AG09309 (cell line): ENCODE measurements at regions not wholly inside any gene's neighbourhood (a gene's known extent, or its start where the extent isn't known, plus 50 kb on each side); places are given as distances from the start of the nearest gene placed in this dataset.
A peak's percentile ranks its signal among the peaks of the same experiment; 100 is the strongest.

Experiments used
- DNase-seq: peaks from one replicate; pipeline ENCODE4 v3.0.0-alpha.2; 2010; ENCODE audit warnings: low read depth
- H3K4me3 ChIP-seq: 2 replicates; pipeline ENCODE4 v1.5.1; 2011; ENCODE audit warnings: mild to moderate bottlenecking, low read depth, low read length, moderate library complexity; ENCODE audit not compliant: control insufficient read depth
- CTCF ChIP-seq: IDR thresholded peaks from 2 replicates; pipeline ENCODE4 v1.5.1; 2011; ENCODE audit warnings: mild to moderate bottlenecking, low read depth, low read length, inconsistent platforms; ENCODE audit not compliant: insufficient read depth, control insufficient read depth; ENCODE audit errors: missing control alignments

GRCh38 chr15:87781959-87782625 is 474.4 kb downstream of the NTRK3 start:
- no peak for TF ChIP-seq CTCF
- H3K4me3 ChIP-seq = no peak overlapping the region
- DNase-seq = no peak

- H3K4me3 ChIP-seq = no peak overlapping the region
- no peak for TF ChIP-seq CTCF
- DNase-seq = no peak
Measured at GRCh38 chr15:87779746-87780145, 476.8 kb downstream of the NTRK3 start.

- no peak for DNase-seq
- TF ChIP-seq CTCF = no peak
Measured at GRCh38 chr15:87778358-87778757, 478.2 kb downstream of the NTRK3 start.

GRCh38 chr15:87777054-87777561 is 479.4 kb downstream of the NTRK3 start:
- peak; percentile 85 for DNase-seq
- no peak for TF ChIP-seq CTCF
- H3K4me3 ChIP-seq = no peak overlapping the region

More at GRCh38 chr15:87778358-87778757, 478.2 kb downstream of the NTRK3 start:
- no peak overlapping the region for H3K4me3 ChIP-seq

- no peak overlapping the region for H3K4me3 ChIP-seq
- TF ChIP-seq CTCF = no peak
- no peak for DNase-seq
Measured at GRCh38 chr15:87767516-87767915, 489.0 kb downstream of the NTRK3 start.

GRCh38 chr15:87764461-87765240 is 491.9 kb downstream of the NTRK3 start:
- no peak overlapping the region for H3K4me3 ChIP-seq
- no peak for TF ChIP-seq CTCF
- peak; percentile 85 for DNase-seq
